ENCODE measurements at regions not wholly inside any gene's neighbourhood (a gene's known extent, or its start where the extent isn't known, plus 50 kb on each side); places are given as distances from the start of the nearest gene placed in this dataset.
"Not testable (repeated sequence)": the region's sequence is repeated elsewhere in the genome, so short reads cannot be mapped to it uniquely, and the experiment has no call there.

- no peak for DNase-seq (ENCODE audit: low read depth in 2 of 2)
Observed at GRCh38 chr18:77373730-77374445, 124.2 kb downstream of the GALR1 start.

- DNase-seq (ENCODE audit: low read depth in 2 of 2), result no peak
Observed at GRCh38 chr18:77374446-77374805, 124.8 kb downstream of the GALR1 start.

- DNase-seq (ENCODE audit: low read depth in 2 of 2), result no peak
Observed at GRCh38 chr18:77376043-77376732, 126.5 kb downstream of the GALR1 start.

GRCh38 chr18:77376733-77377094 is 127.1 kb downstream of the GALR1 start:
- DNase-seq (ENCODE audit: low read depth in 2 of 2), result no peak

GRCh38 chr18:77377813-77378212 is 128.2 kb downstream of the GALR1 start:
- DNase-seq (ENCODE audit: low read depth in 2 of 2), result no peak

- DNase-seq (ENCODE audit: low read depth in 2 of 2), result no peak
Observed at GRCh38 chr18:77379976-77380509, 130.4 kb downstream of the GALR1 start.

GRCh38 chr18:77380695-77381094 is 131.0 kb downstream of the GALR1 start:
- DNase-seq (ENCODE audit: low read depth in 2 of 2), result no peak

- DNase-seq (ENCODE audit: low read depth in 2 of 2), result no peak
Observed at GRCh38 chr18:77392321-77392720, 142.7 kb downstream of the GALR1 start.

GRCh38 chr18:77393519-77393918 is 143.9 kb downstream of the GALR1 start:
- no peak for DNase-seq (ENCODE audit: low read depth in 2 of 2)

- no peak for DNase-seq (ENCODE audit: low read depth in 2 of 2)
Observed at GRCh38 chr18:77395953-77396352, 146.3 kb downstream of the GALR1 start.

GRCh38 chr18:77397056-77397455 is 147.4 kb downstream of the GALR1 start:
- no peak for DNase-seq (ENCODE audit: low read depth in 2 of 2)

GRCh38 chr18:77397617-77398016 is 148.0 kb downstream of the GALR1 start:
- DNase-seq (ENCODE audit: low read depth in 2 of 2), result no peak

GRCh38 chr18:77400561-77400960 is 150.9 kb downstream of the GALR1 start:
- DNase-seq (ENCODE audit: low read depth in 2 of 2), result no peak

- DNase-seq (ENCODE audit: low read depth in 2 of 2), result no peak
Observed at GRCh38 chr18:77401173-77401572, 151.5 kb downstream of the GALR1 start.

- DNase-seq (ENCODE audit: low read depth in 2 of 2), result no peak
Observed at GRCh38 chr18:77403969-77404535, 154.4 kb downstream of the GALR1 start.

- DNase-seq (ENCODE audit: low read depth in 2 of 2), result no peak
Observed at GRCh38 chr18:77405096-77405495, 155.4 kb downstream of the GALR1 start.

GRCh38 chr18:77407733-77408132 is 158.1 kb downstream of the GALR1 start:
- no peak for DNase-seq (ENCODE audit: low read depth in 2 of 2)

- DNase-seq (ENCODE audit: low read depth in 2 of 2), result not testable (repeated sequence)
Observed at GRCh38 chr18:77421546-77421945, 171.9 kb downstream of the GALR1 start.

GRCh38 chr18:77422974-77423867 is 173.6 kb downstream of the GALR1 start:
- DNase-seq (ENCODE audit: low read depth in 2 of 2), result no peak

- no peak for DNase-seq (ENCODE audit: low read depth in 2 of 2)
Observed at GRCh38 chr18:77433076-77433475, 183.4 kb downstream of the GALR1 start.

- no peak for DNase-seq (ENCODE audit: low read depth in 2 of 2)
Observed at GRCh38 chr18:77439888-77440287, 190.2 kb downstream of the GALR1 start.

GRCh38 chr18:77442393-77442792 is 192.7 kb downstream of the GALR1 start:
- DNase-seq (ENCODE audit: low read depth in 2 of 2), result no peak

Data from stimulated activated CD8-positive, alpha-beta memory T cell treated with anti-CD3 and anti-CD28 coated beads, Interleukin-2, amount 100 ng/mL, for 48 hours (primary cell).